ENCODE measurements at regions not wholly inside any gene's neighbourhood (a gene's known extent, or its start where the extent isn't known, plus 50 kb on each side); places are given as distances from the start of the nearest gene placed in this dataset.

DNA sequence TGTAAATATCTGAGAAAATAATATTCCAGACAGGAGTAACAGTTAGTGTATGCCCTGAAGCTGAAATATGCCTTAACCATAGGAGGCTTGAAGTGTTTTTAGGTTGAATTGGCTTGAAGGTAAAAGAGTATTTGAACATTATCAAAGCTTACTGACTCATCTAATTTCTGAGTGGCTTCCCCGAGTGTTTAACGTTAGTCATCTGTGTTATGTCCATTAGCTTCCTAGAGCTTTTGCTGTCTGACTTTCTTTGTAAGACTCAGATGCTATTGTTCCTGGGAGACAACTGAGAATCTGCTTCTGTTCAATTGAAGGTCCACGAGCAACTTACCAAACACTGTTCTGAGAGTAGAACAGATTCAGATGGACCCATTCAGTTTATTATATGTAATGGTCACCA is 656.8 kb upstream of the NECTIN3 start:
- Mint-ChIP-seq H3K9me3 (peaks cover 2% of the 10 kb centered on the region), H3K27me3 (no peaks in the 10 kb centered on the region), H3K4me1 (no peaks in the 10 kb centered on the region), H3K36me3 (ENCODE audit: low read depth) (no peaks in the 10 kb centered on the region), H3K27ac (no peak overlapping the region), H3K4me3 (no peak overlapping the region)
- DNase-seq: no peak
- ChIA-PET POLR2A (no interaction called here), CTCF (no interaction called here)
- intact Hi-C loops (cut with micrococcal nuclease): no loop called here
- ATAC-seq (ENCODE audit: low read depth): no peak
- TF ChIP-seq, protein P1, sequence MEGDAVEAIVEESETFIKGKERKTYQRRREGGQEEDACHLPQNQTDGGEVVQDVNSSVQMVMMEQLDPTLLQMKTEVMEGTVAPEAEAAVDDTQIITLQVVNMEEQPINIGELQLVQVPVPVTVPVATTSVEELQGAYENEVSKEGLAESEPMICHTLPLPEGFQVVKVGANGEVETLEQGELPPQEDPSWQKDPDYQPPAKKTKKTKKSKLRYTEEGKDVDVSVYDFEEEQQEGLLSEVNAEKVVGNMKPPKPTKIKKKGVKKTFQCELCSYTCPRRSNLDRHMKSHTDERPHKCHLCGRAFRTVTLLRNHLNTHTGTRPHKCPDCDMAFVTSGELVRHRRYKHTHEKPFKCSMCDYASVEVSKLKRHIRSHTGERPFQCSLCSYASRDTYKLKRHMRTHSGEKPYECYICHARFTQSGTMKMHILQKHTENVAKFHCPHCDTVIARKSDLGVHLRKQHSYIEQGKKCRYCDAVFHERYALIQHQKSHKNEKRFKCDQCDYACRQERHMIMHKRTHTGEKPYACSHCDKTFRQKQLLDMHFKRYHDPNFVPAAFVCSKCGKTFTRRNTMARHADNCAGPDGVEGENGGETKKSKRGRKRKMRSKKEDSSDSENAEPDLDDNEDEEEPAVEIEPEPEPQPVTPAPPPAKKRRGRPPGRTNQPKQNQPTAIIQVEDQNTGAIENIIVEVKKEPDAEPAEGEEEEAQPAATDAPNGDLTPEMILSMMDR (IDR thresholded peaks at IDR 0.05): no peak

DNA sequence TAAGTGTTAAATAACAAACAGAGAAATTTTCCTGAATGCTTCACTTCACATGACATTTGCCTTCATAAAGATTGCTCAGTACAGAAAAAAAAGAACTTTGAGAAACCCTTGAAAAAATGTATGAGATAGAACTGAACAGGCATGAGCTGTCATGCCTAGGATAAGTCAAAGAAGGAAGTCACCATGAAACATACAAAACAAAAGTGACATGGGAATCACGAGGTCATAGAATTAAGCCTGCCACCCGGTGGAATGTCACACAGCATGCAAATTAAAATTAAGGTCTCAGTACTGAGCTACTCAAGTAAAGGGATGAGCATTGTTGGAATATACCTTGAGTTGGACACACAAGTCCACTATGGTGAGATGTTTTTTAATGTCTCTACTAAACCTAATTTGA is 652.5 kb upstream of the NECTIN3 start:
- Mint-ChIP-seq H3K9me3 (peaks cover 2% of the 10 kb centered on the region), H3K27me3 (no peaks in the 10 kb centered on the region), H3K4me3 (no peak overlapping the region), H3K4me1 (no peaks in the 10 kb centered on the region), H3K27ac (no peak overlapping the region), H3K36me3 (ENCODE audit: low read depth) (no peaks in the 10 kb centered on the region)
- DNase-seq (no peak), ATAC-seq (ENCODE audit: low read depth) (no peak)
- ChIA-PET CTCF (no interaction called here), POLR2A (no interaction called here)
- TF ChIP-seq, protein P1 (IDR thresholded peaks at IDR 0.05): no peak
- intact Hi-C loops (cut with micrococcal nuclease): no loop called here

DNA sequence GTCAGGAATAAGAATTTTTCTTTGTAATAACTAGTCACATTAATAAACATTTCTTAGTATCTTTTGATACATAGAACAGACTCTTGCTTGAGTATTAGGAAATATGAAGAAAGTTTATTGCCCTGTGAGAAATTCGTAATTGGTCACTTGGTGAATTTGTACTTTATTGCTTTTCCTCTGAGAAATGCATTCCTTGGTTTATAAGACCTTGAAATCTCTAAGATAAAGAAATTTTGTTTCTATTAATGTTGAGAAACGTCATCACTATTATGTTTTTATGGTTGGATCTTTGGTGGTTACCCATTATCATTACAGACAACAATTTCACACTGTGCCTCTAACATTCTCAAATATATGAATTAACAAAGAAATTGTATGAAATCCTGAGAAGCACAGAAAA is 652.0 kb upstream of the NECTIN3 start:
- ATAC-seq (ENCODE audit: low read depth): no peak
- TF ChIP-seq, protein P1 (IDR thresholded peaks at IDR 0.05): no peak
- no peak for DNase-seq
- no peak overlapping the region for H3K4me3 Mint-ChIP-seq
- ChIA-PET POLR2A (no interaction called here), CTCF (no interaction called here)
- peaks cover 2% of the 10 kb centered on the region for H3K9me3 Mint-ChIP-seq
- no peak overlapping the region for H3K27ac Mint-ChIP-seq
- H3K4me1 Mint-ChIP-seq: no peaks in the 10 kb centered on the region
- no peaks in the 10 kb centered on the region for H3K36me3 Mint-ChIP-seq (ENCODE audit: low read depth)
- intact Hi-C loops (cut with micrococcal nuclease): no loop called here
- no peaks in the 10 kb centered on the region for H3K27me3 Mint-ChIP-seq

DNA sequence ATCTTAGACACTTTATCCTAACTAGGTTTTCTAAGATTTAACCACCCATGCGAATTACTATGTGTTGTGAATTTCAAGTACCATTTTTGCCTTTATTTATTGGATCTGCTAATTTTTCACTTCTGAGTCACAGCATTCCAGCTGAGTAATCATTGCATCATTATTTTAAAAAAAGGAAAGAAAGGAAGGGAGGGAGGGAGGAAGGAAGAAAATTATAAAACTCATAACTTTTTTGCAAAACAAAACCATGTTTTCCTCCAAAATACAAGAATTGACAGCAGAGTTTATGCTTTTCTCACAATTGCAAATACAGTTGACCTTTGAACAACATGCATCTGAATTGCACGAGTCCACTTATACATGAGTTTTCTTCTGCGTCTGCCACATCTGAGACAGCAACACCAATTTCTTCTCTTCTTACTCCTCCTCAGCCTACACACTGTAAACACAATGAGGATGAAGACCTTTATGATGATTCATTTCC is 651.4 kb upstream of the NECTIN3 start:
- Mint-ChIP-seq H3K9me3 (peaks cover 1% of the 10 kb centered on the region), H3K4me1 (no peaks in the 10 kb centered on the region), H3K36me3 (ENCODE audit: low read depth) (no peaks in the 10 kb centered on the region), H3K27me3 (no peaks in the 10 kb centered on the region), H3K27ac (no peak overlapping the region), H3K4me3 (no peak overlapping the region)
- ChIA-PET POLR2A (no interaction called here), CTCF (no interaction called here)
- intact Hi-C loops (cut with micrococcal nuclease): no loop called here
- ATAC-seq (ENCODE audit: low read depth): no peak
- TF ChIP-seq, protein P1 (IDR thresholded peaks at IDR 0.05): no peak
- no peak for DNase-seq

DNA sequence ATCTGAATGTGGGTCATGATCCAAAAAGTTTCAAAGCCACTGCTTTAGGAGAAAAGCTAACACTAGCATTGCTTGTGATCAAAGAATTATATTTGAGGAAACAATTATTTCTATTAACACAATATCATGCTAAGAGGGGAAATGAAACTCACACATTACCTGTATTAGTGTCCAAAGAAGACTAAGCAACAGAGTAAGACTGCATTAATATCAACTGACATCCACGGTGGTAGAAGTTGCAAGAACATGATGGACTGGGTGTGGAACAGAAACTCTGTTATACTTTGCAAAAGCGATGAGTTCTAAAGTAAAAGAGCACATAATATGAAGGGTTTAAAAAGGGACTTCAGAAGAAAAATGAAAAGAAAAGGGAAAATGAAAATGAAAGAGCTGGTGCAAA is 648.3 kb upstream of the NECTIN3 start:
- no peak overlapping the region for H3K4me3 Mint-ChIP-seq
- CTCF ChIA-PET: no interaction called here
- ATAC-seq (ENCODE audit: low read depth) (no peak), DNase-seq (no peak)
- POLR2A ChIA-PET: no interaction called here
- TF ChIP-seq, protein P1 (IDR thresholded peaks at IDR 0.05): no peak
- H3K4me1 Mint-ChIP-seq: no peaks in the 10 kb centered on the region
- no peaks in the 10 kb centered on the region for H3K9me3 Mint-ChIP-seq
- intact Hi-C loops (cut with micrococcal nuclease): no loop called here
- H3K36me3 Mint-ChIP-seq (ENCODE audit: low read depth): no peaks in the 10 kb centered on the region
- no peaks in the 10 kb centered on the region for H3K27me3 Mint-ChIP-seq
- no peak overlapping the region for H3K27ac Mint-ChIP-seq

Data from activated B cell treated with CpG ODN at 0.5 μM for 24 hours (primary cell).